Osteocyte (in vitro differentiated cells): ENCODE measurements at regions not wholly inside any gene's neighbourhood (a gene's known extent, or its start where the extent isn't known, plus 50 kb on each side); places are given as distances from the start of the nearest gene placed in this dataset.

ENCODE experiments used
- DNase-seq: peaks from one replicate; pipeline ENCODE4 v3.0.0; 2021; ENCODE audit warnings: mixed read lengths; ENCODE audit not compliant: unreplicated experiment; ENCODE audit errors: extremely low spot score
- H3K27ac Mint-ChIP-seq: one replicate; pipeline ENCODE4 v1.8.0; 2021; ENCODE audit warnings: mild to moderate bottlenecking, mixed read lengths; ENCODE audit not compliant: unreplicated experiment
- H3K27me3 Mint-ChIP-seq: one replicate; pipeline ENCODE4 v1.8.0; 2021; ENCODE audit warnings: mixed read lengths; ENCODE audit not compliant: unreplicated experiment
- H3K36me3 Mint-ChIP-seq: one replicate; pipeline ENCODE4 v1.8.0; 2021; ENCODE audit warnings: mixed read lengths; ENCODE audit not compliant: unreplicated experiment
- H3K4me1 Mint-ChIP-seq: one replicate; pipeline ENCODE4 v1.8.0; 2021; ENCODE audit warnings: mixed read lengths; ENCODE audit not compliant: unreplicated experiment
- H3K4me3 Mint-ChIP-seq: one replicate; pipeline ENCODE4 v1.8.0; 2021; ENCODE audit warnings: mild to moderate bottlenecking, moderate library complexity, mixed read lengths; ENCODE audit not compliant: unreplicated experiment
- H3K9me3 Mint-ChIP-seq: one replicate; pipeline ENCODE4 v1.8.0; 2021; ENCODE audit warnings: mixed read lengths; ENCODE audit not compliant: unreplicated experiment
- CTCF ChIP-seq: fragments of 200-600 bp; sonication (generic); IDR thresholded peaks from 2 replicates; pipeline ENCODE4 v1.5.0; 2021; ENCODE audit warnings: antibody characterized with exemption, mild to moderate bottlenecking, moderate library complexity

GRCh38 chr22:27613099-27614005 is 188.2 kb downstream of the MN1 start:
- Mint-ChIP-seq H3K4me1 (peaks cover 18% of the 10 kb centered on the region), H3K27ac (no peak overlapping the region), H3K9me3 (no peaks in the 10 kb centered on the region), H3K27me3 (no peaks in the 10 kb centered on the region), H3K4me3 (no peak overlapping the region), H3K36me3 (no peaks in the 10 kb centered on the region)
- DNase-seq, result no peak
- no peak for TF ChIP-seq CTCF

DNA sequence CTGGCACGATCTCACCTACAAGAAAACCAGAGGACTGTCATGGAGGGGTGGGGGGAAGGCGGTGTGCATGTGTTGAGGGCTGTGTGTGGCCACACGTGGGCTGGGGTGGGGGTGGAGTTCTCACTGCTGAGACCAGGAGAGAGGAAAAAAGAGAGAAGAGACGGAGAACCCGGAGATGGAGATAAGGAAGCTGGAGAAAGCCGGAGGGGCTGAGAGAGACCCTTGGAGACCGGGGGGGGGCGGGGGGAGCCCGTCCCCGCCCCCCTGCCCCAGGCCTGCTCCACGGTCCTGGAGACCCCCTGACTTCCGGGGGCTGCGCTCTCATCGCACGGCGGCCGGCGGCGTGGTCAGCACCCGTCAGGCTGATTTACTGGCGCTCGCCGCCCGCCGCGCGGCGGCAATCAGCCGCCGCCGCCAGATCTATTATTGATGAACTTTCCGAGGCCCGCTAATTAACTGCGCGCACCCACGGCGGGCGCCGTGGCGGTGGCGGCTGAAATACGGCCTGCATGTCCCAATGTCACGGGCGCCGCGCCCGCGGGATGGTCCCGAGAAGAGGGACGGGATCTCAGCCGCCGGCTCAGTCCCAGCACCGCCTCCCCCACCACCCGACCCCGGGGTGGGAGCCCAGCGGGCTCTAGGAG is 187.4 kb downstream of the MN1 start:
- Mint-ChIP-seq H3K9me3 (no peaks in the 10 kb centered on the region), H3K36me3 (no peaks in the 10 kb centered on the region), H3K27me3 (no peaks in the 10 kb centered on the region), H3K4me1 (peaks cover 18% of the 10 kb centered on the region), H3K4me3 (no peak overlapping the region), H3K27ac (no peak overlapping the region)
- no peak for DNase-seq
- TF ChIP-seq CTCF, result no peak

DNA sequence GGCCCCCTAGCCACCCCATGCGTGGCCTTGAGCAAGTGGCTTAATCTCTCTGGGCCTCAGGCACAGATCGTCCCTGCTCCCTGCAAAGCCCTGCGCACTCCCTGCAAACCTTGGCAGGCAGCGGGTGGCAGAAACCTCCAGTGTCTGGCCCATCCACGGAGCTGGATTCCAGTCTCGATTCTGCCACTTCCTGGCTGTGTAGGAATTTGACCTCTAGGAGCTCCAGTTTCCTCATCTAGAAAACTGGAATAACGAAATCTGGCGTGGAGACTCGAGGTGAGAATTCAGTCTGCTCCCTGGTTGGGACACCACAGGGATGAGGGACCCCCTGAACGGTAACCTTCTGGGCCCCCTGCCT is 186.9 kb downstream of the MN1 start:
- Mint-ChIP-seq H3K27ac (no peak overlapping the region), H3K27me3 (no peaks in the 10 kb centered on the region), H3K9me3 (no peaks in the 10 kb centered on the region), H3K36me3 (no peaks in the 10 kb centered on the region), H3K4me3 (no peak overlapping the region), H3K4me1 (peaks cover 18% of the 10 kb centered on the region)
- no peak for DNase-seq
- TF ChIP-seq CTCF, result no peak

GRCh38 chr22:27615408-27615807 is 186.1 kb downstream of the MN1 start:
- H3K9me3 Mint-ChIP-seq, result no peaks in the 10 kb centered on the region
- no peak overlapping the region for H3K27ac Mint-ChIP-seq
- no peaks in the 10 kb centered on the region for H3K36me3 Mint-ChIP-seq
- no peaks in the 10 kb centered on the region for H3K27me3 Mint-ChIP-seq
- no peak overlapping the region for H3K4me3 Mint-ChIP-seq
- no peak for TF ChIP-seq CTCF
- peaks cover 20% of the 10 kb centered on the region for H3K4me1 Mint-ChIP-seq
- no peak for DNase-seq

DNA sequence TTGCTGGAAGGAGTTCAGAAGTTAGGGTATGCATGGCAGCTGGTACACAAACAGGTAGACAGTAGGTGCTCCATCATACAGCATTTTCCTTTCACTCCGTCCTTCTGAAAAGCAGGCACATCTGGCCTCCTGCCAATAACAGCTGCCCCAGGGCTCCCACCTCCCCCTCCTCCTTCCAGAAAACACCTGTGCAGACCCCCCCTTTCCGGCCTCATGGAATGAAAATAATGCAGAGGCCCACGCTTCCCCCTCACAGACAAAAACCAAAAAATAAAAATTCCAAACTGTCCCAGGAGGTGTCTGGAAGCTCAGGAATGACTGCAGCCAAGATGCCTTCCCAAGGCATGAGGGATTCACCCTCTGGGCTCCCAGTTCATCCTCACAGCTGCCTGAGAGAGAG is 185.5 kb downstream of the MN1 start:
- no peaks in the 10 kb centered on the region for H3K36me3 Mint-ChIP-seq
- no peak for DNase-seq
- no peaks in the 10 kb centered on the region for H3K27me3 Mint-ChIP-seq
- H3K4me1 Mint-ChIP-seq, result peaks cover 26% of the 10 kb centered on the region
- H3K4me3 Mint-ChIP-seq, result no peak overlapping the region
- no peak overlapping the region for H3K27ac Mint-ChIP-seq
- no peak for TF ChIP-seq CTCF
- H3K9me3 Mint-ChIP-seq, result no peaks in the 10 kb centered on the region
